Calu3 (cell line): ENCODE measurements at regions not wholly inside any gene's neighbourhood (a gene's known extent, or its start where the extent isn't known, plus 50 kb on each side); places are given as distances from the start of the nearest gene placed in this dataset.
A peak's percentile ranks its signal among the peaks of the same experiment; 100 is the strongest.

ENCODE experiments used
- BruUV-seq: library from RNA; stranded (reverse); fragments of 400-500 nt; replicated peaks from 2 replicates; lab custom pipeline; 2021; lab: Mats Ljungman, UMichigan
- CTCF ChIA-PET: fragments of 300-600 bp; sonication (Branson Sonifier 250); formaldehyde crosslinking; loops from one replicate; lab custom pipeline; 2022; ENCODE audit warnings: antibody characterized with exemption; lab: Charles Lee
- DNase-seq: peaks from one replicate; pipeline ENCODE4 v3.0.0; 2022
- H3K27ac Mint-ChIP-seq: one replicate; pipeline ENCODE4 v1.8.0; 2022; ENCODE audit warnings: mixed read lengths; ENCODE audit not compliant: unreplicated experiment
- H3K27me3 Mint-ChIP-seq: one replicate; pipeline ENCODE4 v1.8.0; 2022; ENCODE audit warnings: mixed read lengths; ENCODE audit not compliant: unreplicated experiment
- H3K36me3 Mint-ChIP-seq: one replicate; pipeline ENCODE4 v1.8.0; 2022; ENCODE audit warnings: mild to moderate bottlenecking, moderate library complexity, mixed read lengths; ENCODE audit not compliant: insufficient read depth, unreplicated experiment
- H3K4me1 Mint-ChIP-seq: one replicate; pipeline ENCODE4 v1.8.0; 2022; ENCODE audit warnings: mild to moderate bottlenecking, low read depth, mixed read lengths; ENCODE audit not compliant: unreplicated experiment
- H3K4me3 Mint-ChIP-seq: one replicate; pipeline ENCODE4 v1.8.0; 2022; ENCODE audit warnings: mild to moderate bottlenecking, low read depth, moderate library complexity, mixed read lengths; ENCODE audit not compliant: unreplicated experiment
- H3K9me3 Mint-ChIP-seq: one replicate; pipeline ENCODE4 v1.8.0; 2022; ENCODE audit warnings: low read depth, mixed read lengths; ENCODE audit not compliant: unreplicated experiment
- intact Hi-C: fragments of 100-400 bp; cut with micrococcal nuclease; formaldehyde crosslinking; loops from one replicate; pipeline ENCODE4 v1.10.0; 2022; ENCODE audit not compliant: unreplicated experiment
- TF ChIP-seq, protein P1 (sequence below): fragments of 200-600 bp; IDR thresholded peaks from one replicate; pipeline ENCODE4 v1.8.0; 2022; ENCODE audit warnings: antibody characterized with exemption; ENCODE audit not compliant: unreplicated experiment

- no TSS peak for BruUV-seq
- H3K27me3 Mint-ChIP-seq = no peaks in the 10 kb centered on the region
- CTCF ChIA-PET = interaction anchor here (0.5 kb wide), 1 partner anchor 257 kb away, joined by 3 read pairs; no protein-coding TSS in a partner anchor
- DNase-seq = no peak
- TF ChIP-seq, protein P1, sequence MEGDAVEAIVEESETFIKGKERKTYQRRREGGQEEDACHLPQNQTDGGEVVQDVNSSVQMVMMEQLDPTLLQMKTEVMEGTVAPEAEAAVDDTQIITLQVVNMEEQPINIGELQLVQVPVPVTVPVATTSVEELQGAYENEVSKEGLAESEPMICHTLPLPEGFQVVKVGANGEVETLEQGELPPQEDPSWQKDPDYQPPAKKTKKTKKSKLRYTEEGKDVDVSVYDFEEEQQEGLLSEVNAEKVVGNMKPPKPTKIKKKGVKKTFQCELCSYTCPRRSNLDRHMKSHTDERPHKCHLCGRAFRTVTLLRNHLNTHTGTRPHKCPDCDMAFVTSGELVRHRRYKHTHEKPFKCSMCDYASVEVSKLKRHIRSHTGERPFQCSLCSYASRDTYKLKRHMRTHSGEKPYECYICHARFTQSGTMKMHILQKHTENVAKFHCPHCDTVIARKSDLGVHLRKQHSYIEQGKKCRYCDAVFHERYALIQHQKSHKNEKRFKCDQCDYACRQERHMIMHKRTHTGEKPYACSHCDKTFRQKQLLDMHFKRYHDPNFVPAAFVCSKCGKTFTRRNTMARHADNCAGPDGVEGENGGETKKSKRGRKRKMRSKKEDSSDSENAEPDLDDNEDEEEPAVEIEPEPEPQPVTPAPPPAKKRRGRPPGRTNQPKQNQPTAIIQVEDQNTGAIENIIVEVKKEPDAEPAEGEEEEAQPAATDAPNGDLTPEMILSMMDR = no peak
- no peaks in the 10 kb centered on the region for H3K36me3 Mint-ChIP-seq
- intact Hi-C loops = no loop called here
- H3K9me3 Mint-ChIP-seq = no peaks in the 10 kb centered on the region
- no peak overlapping the region for H3K27ac Mint-ChIP-seq
- no peak overlapping the region for H3K4me3 Mint-ChIP-seq
- peaks cover 23% of the 10 kb centered on the region for H3K4me1 Mint-ChIP-seq
Measured at GRCh38 chr4:38411981-38412536, 251.9 kb upstream of the KLF3 start.

GRCh38 chr4:38413524-38414341, 250.3 kb upstream of the KLF3 start:
- Mint-ChIP-seq H3K4me1 (peaks cover 23% of the 10 kb centered on the region), H3K27ac (peak overlapping the region; percentile 77)
- DNase-seq = no peak

DNA sequence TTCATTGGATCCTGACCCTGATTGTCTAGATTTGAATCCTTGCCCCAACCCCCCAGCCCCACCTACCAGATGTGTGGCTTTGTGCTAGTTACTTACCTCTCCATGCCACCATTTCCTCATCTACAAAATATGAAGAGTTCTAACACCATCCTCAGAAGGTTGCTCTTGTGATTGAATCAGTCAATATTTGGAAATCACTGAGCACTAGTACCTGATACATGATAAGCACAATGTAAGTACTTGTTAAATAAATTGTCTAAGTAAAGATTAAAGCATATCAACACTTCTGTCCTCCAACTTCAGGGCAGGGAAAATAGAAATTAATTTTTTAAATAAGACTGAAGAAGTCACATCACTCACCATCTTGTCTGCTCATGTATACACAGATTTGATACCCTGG, 249.6 kb upstream of the KLF3 start:
- BruUV-seq = no TSS peak
- Mint-ChIP-seq H3K36me3 (no peaks in the 10 kb centered on the region), H3K4me3 (no peak overlapping the region), H3K4me1 (peaks cover 23% of the 10 kb centered on the region), H3K9me3 (no peaks in the 10 kb centered on the region), H3K27me3 (no peaks in the 10 kb centered on the region), H3K27ac (peak overlapping the region; percentile 77)
- intact Hi-C loops = no loop called here
- TF ChIP-seq, protein P1 = no peak
- CTCF ChIA-PET = no interaction called here
- DNase-seq = no peak

More at GRCh38 chr4:38413524-38414341, 250.3 kb upstream of the KLF3 start:
- TF ChIP-seq, protein P1 = no peak
- intact Hi-C loops = no loop called here
- H3K4me3 Mint-ChIP-seq = no peak overlapping the region
- no peaks in the 10 kb centered on the region for H3K27me3 Mint-ChIP-seq
- no peaks in the 10 kb centered on the region for H3K36me3 Mint-ChIP-seq
- H3K9me3 Mint-ChIP-seq = no peaks in the 10 kb centered on the region
- CTCF ChIA-PET = no interaction called here
- no TSS peak for BruUV-seq

GRCh38 chr4:38415682-38416081, 248.3 kb upstream of the KLF3 start:
- CTCF ChIA-PET = no interaction called here
- Mint-ChIP-seq H3K4me1 (peaks cover 23% of the 10 kb centered on the region), H3K36me3 (no peaks in the 10 kb centered on the region), H3K27ac (no peak overlapping the region), H3K9me3 (no peaks in the 10 kb centered on the region), H3K4me3 (no peak overlapping the region), H3K27me3 (no peaks in the 10 kb centered on the region)
- TF ChIP-seq, protein P1 = no peak
- intact Hi-C loops = no loop called here
- DNase-seq = no peak
- BruUV-seq = no TSS peak
